ENCODE measurements at regions not wholly inside any gene's neighbourhood (a gene's known extent, or its start where the extent isn't known, plus 50 kb on each side); places are given as distances from the start of the nearest gene placed in this dataset.

GRCh38 chr13:30023196-30023895 lies 172.9 kb upstream of the UBL3 start:
- H3K9ac ChIP-seq (ENCODE audit: low read length in 3 of 3), result no peak overlapping the region
- FAIRE-seq (no peak), DNase-seq (no peak)
- no peaks in the 10 kb centered on the region for H3K9me3 ChIP-seq (ENCODE audit: control insufficient read depth in 2 of 3, insufficient read depth in 1 of 3, low read length in 3 of 3)
- H3K4me1 ChIP-seq (ENCODE audit: control insufficient read depth in 2 of 3, insufficient read depth in 2 of 3, low read depth in 1 of 3, low read length in 3 of 3), result no peaks in the 10 kb centered on the region
- no peaks in the 10 kb centered on the region for H3K36me3 ChIP-seq (ENCODE audit: control insufficient read depth in 2 of 3, insufficient read depth in 3 of 3, low read length in 3 of 3)
- no peaks in the 10 kb centered on the region for H3K27me3 ChIP-seq (ENCODE audit: control insufficient read depth, insufficient read depth, low read length)
- TF ChIP-seq, protein P1, sequence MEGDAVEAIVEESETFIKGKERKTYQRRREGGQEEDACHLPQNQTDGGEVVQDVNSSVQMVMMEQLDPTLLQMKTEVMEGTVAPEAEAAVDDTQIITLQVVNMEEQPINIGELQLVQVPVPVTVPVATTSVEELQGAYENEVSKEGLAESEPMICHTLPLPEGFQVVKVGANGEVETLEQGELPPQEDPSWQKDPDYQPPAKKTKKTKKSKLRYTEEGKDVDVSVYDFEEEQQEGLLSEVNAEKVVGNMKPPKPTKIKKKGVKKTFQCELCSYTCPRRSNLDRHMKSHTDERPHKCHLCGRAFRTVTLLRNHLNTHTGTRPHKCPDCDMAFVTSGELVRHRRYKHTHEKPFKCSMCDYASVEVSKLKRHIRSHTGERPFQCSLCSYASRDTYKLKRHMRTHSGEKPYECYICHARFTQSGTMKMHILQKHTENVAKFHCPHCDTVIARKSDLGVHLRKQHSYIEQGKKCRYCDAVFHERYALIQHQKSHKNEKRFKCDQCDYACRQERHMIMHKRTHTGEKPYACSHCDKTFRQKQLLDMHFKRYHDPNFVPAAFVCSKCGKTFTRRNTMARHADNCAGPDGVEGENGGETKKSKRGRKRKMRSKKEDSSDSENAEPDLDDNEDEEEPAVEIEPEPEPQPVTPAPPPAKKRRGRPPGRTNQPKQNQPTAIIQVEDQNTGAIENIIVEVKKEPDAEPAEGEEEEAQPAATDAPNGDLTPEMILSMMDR (IDR thresholded peaks at IDR 0.05; ENCODE audit: borderline replicate concordance, extremely low read depth, insufficient read depth), result no peak
- no peak overlapping the region for H3K27ac ChIP-seq (ENCODE audit: low read depth in 2 of 2, low read length in 2 of 2)
- intact Hi-C loops (cut with DNase I), result no loop called here
- H3K4me3 ChIP-seq (ENCODE audit: low read length in 3 of 3), result no peak overlapping the region

- TF ChIP-seq, protein P1 (IDR thresholded peaks at IDR 0.05; ENCODE audit: borderline replicate concordance, extremely low read depth, insufficient read depth), result no peak
- DNase-seq (no peak), FAIRE-seq (no peak)
- H3K4me3 ChIP-seq (ENCODE audit: low read length in 3 of 3), result no peak overlapping the region
- no peaks in the 10 kb centered on the region for H3K4me1 ChIP-seq (ENCODE audit: control insufficient read depth in 2 of 3, insufficient read depth in 2 of 3, low read depth in 1 of 3, low read length in 3 of 3)
- intact Hi-C loops (cut with DNase I), result no loop called here
- H3K9ac ChIP-seq (ENCODE audit: low read length in 3 of 3), result no peak overlapping the region
- H3K36me3 ChIP-seq (ENCODE audit: control insufficient read depth in 2 of 3, insufficient read depth in 3 of 3, low read length in 3 of 3), result no peaks in the 10 kb centered on the region
- no peaks in the 10 kb centered on the region for H3K9me3 ChIP-seq (ENCODE audit: control insufficient read depth in 2 of 3, insufficient read depth in 1 of 3, low read length in 3 of 3)
- no peak overlapping the region for H3K27ac ChIP-seq (ENCODE audit: low read depth in 2 of 2, low read length in 2 of 2)
- H3K27me3 ChIP-seq (ENCODE audit: control insufficient read depth, insufficient read depth, low read length), result no peaks in the 10 kb centered on the region
Measured at GRCh38 chr13:30022796-30023195, 172.4 kb upstream of the UBL3 start.

GRCh38 chr13:30022256-30022655 lies 171.8 kb upstream of the UBL3 start:
- Histone ChIP-seq H3K27ac (ENCODE audit: low read depth in 2 of 2, low read length in 2 of 2) (no peak overlapping the region), H3K9ac (ENCODE audit: low read length in 3 of 3) (no peak overlapping the region), H3K36me3 (ENCODE audit: control insufficient read depth in 2 of 3, insufficient read depth in 3 of 3, low read length in 3 of 3) (no peaks in the 10 kb centered on the region), H3K9me3 (ENCODE audit: control insufficient read depth in 2 of 3, insufficient read depth in 1 of 3, low read length in 3 of 3) (no peaks in the 10 kb centered on the region), H3K27me3 (ENCODE audit: control insufficient read depth, insufficient read depth, low read length) (no peaks in the 10 kb centered on the region), H3K4me1 (ENCODE audit: control insufficient read depth in 2 of 3, insufficient read depth in 2 of 3, low read depth in 1 of 3, low read length in 3 of 3) (no peaks in the 10 kb centered on the region), H3K4me3 (ENCODE audit: low read length in 3 of 3) (no peak overlapping the region)
- DNase-seq (peak in 1 of 5 donors; percentile 12), FAIRE-seq (no peak)
- TF ChIP-seq, protein P1 (IDR thresholded peaks at IDR 0.05; ENCODE audit: borderline replicate concordance, extremely low read depth, insufficient read depth), result no peak
- intact Hi-C loops (cut with DNase I), result no loop called here

DNA sequence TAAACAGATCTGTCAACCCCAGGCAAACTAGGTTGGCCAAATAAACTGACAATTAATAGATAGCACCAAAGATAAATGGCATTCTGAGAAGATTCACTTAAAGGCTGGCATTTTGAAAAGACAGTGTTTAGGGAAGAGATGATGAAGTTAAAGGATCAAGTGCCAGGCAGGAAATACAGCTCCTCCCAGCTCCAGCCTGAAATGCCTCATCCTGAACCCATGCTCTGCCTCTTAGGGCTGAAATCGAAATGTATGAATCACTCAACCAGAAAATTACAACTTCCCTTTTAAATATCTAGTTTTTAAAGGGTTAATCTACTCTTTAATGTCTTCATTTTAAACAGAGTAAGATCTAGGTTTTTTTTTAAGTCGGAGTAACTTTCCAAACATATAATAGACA lies 171.2 kb upstream of the UBL3 start:
- TF ChIP-seq, protein P1 (IDR thresholded peaks at IDR 0.05; ENCODE audit: borderline replicate concordance, extremely low read depth, insufficient read depth), result no peak

More for the DNA sequence above, 171.2 kb upstream of the UBL3 start:
- FAIRE-seq (no peak), DNase-seq (no peak)
- intact Hi-C loops (cut with DNase I), result no loop called here
- Histone ChIP-seq H3K27me3 (ENCODE audit: control insufficient read depth, insufficient read depth, low read length) (no peaks in the 10 kb centered on the region), H3K4me1 (ENCODE audit: control insufficient read depth in 2 of 3, insufficient read depth in 2 of 3, low read depth in 1 of 3, low read length in 3 of 3) (no peaks in the 10 kb centered on the region), H3K27ac (ENCODE audit: low read depth in 2 of 2, low read length in 2 of 2) (no peak overlapping the region), H3K36me3 (ENCODE audit: control insufficient read depth in 2 of 3, insufficient read depth in 3 of 3, low read length in 3 of 3) (no peaks in the 10 kb centered on the region), H3K9me3 (ENCODE audit: control insufficient read depth in 2 of 3, insufficient read depth in 1 of 3, low read length in 3 of 3) (no peaks in the 10 kb centered on the region), H3K4me3 (ENCODE audit: low read length in 3 of 3) (no peak overlapping the region), H3K9ac (ENCODE audit: low read length in 3 of 3) (no peak overlapping the region)

All from kidney (tissue), 13 donors.